ENCODE measurements at regions not wholly inside any gene's neighbourhood (a gene's known extent, or its start where the extent isn't known, plus 50 kb on each side); places are given as distances from the start of the nearest gene placed in this dataset.
"Not testable (repeated sequence)": the region's sequence is repeated elsewhere in the genome, so short reads cannot be mapped to it uniquely, and the experiment has no call there.

- ATAC-seq (no peak), DNase-seq (no peak)
- H3K4me1 Mint-ChIP-seq: no peaks in the 10 kb centered on the region
- no peak overlapping the region for H3K27ac Mint-ChIP-seq
- POLR2A ChIA-PET: no interaction called here
- no peaks in the 10 kb centered on the region for H3K27me3 Mint-ChIP-seq
- no peaks in the 10 kb centered on the region for H3K36me3 Mint-ChIP-seq
- peaks cover 0 to 15% (median 6%) of the 10 kb centered on the region in 9 donors for H3K9me3 Mint-ChIP-seq
- no peak overlapping the region for H3K4me3 Mint-ChIP-seq
Measured at GRCh38 chr13:67951431-67951830, 721.3 kb upstream of the PCDH9 start.

- DNase-seq (no peak), ATAC-seq (no peak)
- Mint-ChIP-seq H3K36me3 (no peaks in the 10 kb centered on the region), H3K27me3 (no peaks in the 10 kb centered on the region), H3K4me1 (no peaks in the 10 kb centered on the region), H3K27ac (no peak overlapping the region), H3K4me3 (no peak overlapping the region), H3K9me3 (peaks cover 0 to 7% (median 3%) of the 10 kb centered on the region in 9 donors)
- POLR2A ChIA-PET: no interaction called here
Measured at GRCh38 chr13:67950603-67951002, 720.5 kb upstream of the PCDH9 start.

GRCh38 chr13:67946131-67946530 lies 716.0 kb upstream of the PCDH9 start:
- ATAC-seq (no peak), DNase-seq (no peak)
- POLR2A ChIA-PET: no interaction called here
- no peak overlapping the region for H3K27ac Mint-ChIP-seq
- no peak overlapping the region for H3K4me3 Mint-ChIP-seq
- H3K4me1 Mint-ChIP-seq: no peaks in the 10 kb centered on the region
- H3K36me3 Mint-ChIP-seq: no peaks in the 10 kb centered on the region
- H3K27me3 Mint-ChIP-seq: no peaks in the 10 kb centered on the region
- peaks cover 3 to 14% (median 8%) of the 10 kb centered on the region in 9 donors for H3K9me3 Mint-ChIP-seq

- H3K4me1 Mint-ChIP-seq: no peaks in the 10 kb centered on the region
Measured at GRCh38 chr13:67943116-67943515, 713.0 kb upstream of the PCDH9 start.

GRCh38 chr13:67935626-67936025 lies 705.5 kb upstream of the PCDH9 start:
- POLR2A ChIA-PET: no interaction called here
- H3K36me3 Mint-ChIP-seq: no peaks in the 10 kb centered on the region
- no peaks in the 10 kb centered on the region for H3K27me3 Mint-ChIP-seq
- peaks cover 0 to 13% (median 6%) of the 10 kb centered on the region in 9 donors for H3K9me3 Mint-ChIP-seq
- ATAC-seq (no peak), DNase-seq (no peak)
- H3K27ac Mint-ChIP-seq: no peak overlapping the region
- H3K4me1 Mint-ChIP-seq: no peaks in the 10 kb centered on the region
- H3K4me3 Mint-ChIP-seq: no peak overlapping the region

More at GRCh38 chr13:67943116-67943515, 713.0 kb upstream of the PCDH9 start:
- DNase-seq (no peak), ATAC-seq (no peak)
- no peak overlapping the region for H3K27ac Mint-ChIP-seq
- H3K4me3 Mint-ChIP-seq: no peak overlapping the region
- H3K27me3 Mint-ChIP-seq: no peaks in the 10 kb centered on the region
- H3K36me3 Mint-ChIP-seq: no peaks in the 10 kb centered on the region
- H3K9me3 Mint-ChIP-seq: peaks cover 4 to 25% (median 8%) of the 10 kb centered on the region in 9 donors
- POLR2A ChIA-PET: no interaction called here

- H3K27me3 Mint-ChIP-seq: no peaks in the 10 kb centered on the region
- POLR2A ChIA-PET: no interaction called here
- no peak for DNase-seq
Measured at GRCh38 chr13:67934617-67935330, 704.6 kb upstream of the PCDH9 start.

GRCh38 chr13:67932991-67933390 lies 702.9 kb upstream of the PCDH9 start:
- Mint-ChIP-seq H3K9me3 (peaks cover 0 to 7% (median 0%) of the 10 kb centered on the region in 9 donors), H3K27ac (no peak overlapping the region), H3K36me3 (no peaks in the 10 kb centered on the region), H3K4me1 (no peaks in the 10 kb centered on the region), H3K4me3 (no peak overlapping the region), H3K27me3 (no peaks in the 10 kb centered on the region)
- DNase-seq: no peak
- POLR2A ChIA-PET: no interaction called here
- no peak for ATAC-seq

More at GRCh38 chr13:67934617-67935330, 704.6 kb upstream of the PCDH9 start:
- peaks cover 0 to 13% (median 6%) of the 10 kb centered on the region in 9 donors for H3K9me3 Mint-ChIP-seq
- no peak for ATAC-seq
- H3K27ac Mint-ChIP-seq: no peak overlapping the region
- H3K4me3 Mint-ChIP-seq: no peak overlapping the region
- no peaks in the 10 kb centered on the region for H3K4me1 Mint-ChIP-seq
- H3K36me3 Mint-ChIP-seq: no peaks in the 10 kb centered on the region

GRCh38 chr13:67917291-67917987 lies 687.3 kb upstream of the PCDH9 start:
- DNase-seq: no peak
- no peaks in the 10 kb centered on the region for H3K27me3 Mint-ChIP-seq
- POLR2A ChIA-PET: no interaction called here
- H3K4me3 Mint-ChIP-seq: no peak overlapping the region
- ATAC-seq: no peak
- H3K4me1 Mint-ChIP-seq: no peaks in the 10 kb centered on the region
- peaks cover 0 to 6% (median 0%) of the 10 kb centered on the region in 3 donors for H3K36me3 Mint-ChIP-seq
- peaks cover 5 to 19% (median 9%) of the 10 kb centered on the region in 9 donors for H3K9me3 Mint-ChIP-seq
- H3K27ac Mint-ChIP-seq: no peak overlapping the region

- H3K4me1 Mint-ChIP-seq: no peaks in the 10 kb centered on the region
- ATAC-seq: no peak
- peaks cover 5 to 19% (median 9%) of the 10 kb centered on the region in 9 donors for H3K9me3 Mint-ChIP-seq
- no peak overlapping the region for H3K4me3 Mint-ChIP-seq
- no peaks in the 10 kb centered on the region for H3K27me3 Mint-ChIP-seq
- H3K36me3 Mint-ChIP-seq: peaks cover 0 to 6% (median 0%) of the 10 kb centered on the region in 3 donors
- no peak for DNase-seq
- POLR2A ChIA-PET: no interaction called here
- H3K27ac Mint-ChIP-seq: no peak overlapping the region
Measured at GRCh38 chr13:67916650-67917049, 686.5 kb upstream of the PCDH9 start.

- DNase-seq (no peak), ATAC-seq (no peak)
- H3K27ac Mint-ChIP-seq: no peak overlapping the region
- H3K4me1 Mint-ChIP-seq: no peaks in the 10 kb centered on the region
- no peak overlapping the region for H3K4me3 Mint-ChIP-seq
- H3K27me3 Mint-ChIP-seq: no peaks in the 10 kb centered on the region
- H3K9me3 Mint-ChIP-seq: peaks cover 6 to 25% (median 10%) of the 10 kb centered on the region in 9 donors
- H3K36me3 Mint-ChIP-seq: peaks cover 0 to 6% (median 0%) of the 10 kb centered on the region in 3 donors
- POLR2A ChIA-PET: no interaction called here
Measured at GRCh38 chr13:67914535-67914934, 684.4 kb upstream of the PCDH9 start.

GRCh38 chr13:67902960-67903359 lies 672.8 kb upstream of the PCDH9 start:
- H3K27me3 Mint-ChIP-seq, H3K4me1 Mint-ChIP-seq, ATAC-seq, H3K4me3 Mint-ChIP-seq, H3K27ac Mint-ChIP-seq, DNase-seq, H3K36me3 Mint-ChIP-seq, POLR2A ChIA-PET: not testable (repeated sequence)
- H3K9me3 Mint-ChIP-seq: peaks cover 7 to 71% (median 40%) of the 10 kb centered on the region in 9 donors

- Mint-ChIP-seq H3K36me3 (no peaks in the 10 kb centered on the region), H3K27me3 (no peaks in the 10 kb centered on the region), H3K4me1 (no peaks in the 10 kb centered on the region), H3K4me3 (no peak overlapping the region), H3K27ac (no peak overlapping the region), H3K9me3 (peaks cover 3 to 20% (median 6%) of the 10 kb centered on the region in 9 donors)
- POLR2A ChIA-PET: no interaction called here
- no peak for DNase-seq
- ATAC-seq: no peak
Measured at GRCh38 chr13:67880916-67881315, 650.8 kb upstream of the PCDH9 start.

- H3K36me3 Mint-ChIP-seq: no peaks in the 10 kb centered on the region
- POLR2A ChIA-PET: no interaction called here
- H3K4me1 Mint-ChIP-seq: no peaks in the 10 kb centered on the region
- no peak for ATAC-seq
- H3K9me3 Mint-ChIP-seq: peaks cover 0 to 15% (median 6%) of the 10 kb centered on the region in 9 donors
- no peak for DNase-seq
- no peak overlapping the region for H3K4me3 Mint-ChIP-seq
- no peak overlapping the region for H3K27ac Mint-ChIP-seq
- H3K27me3 Mint-ChIP-seq: no peaks in the 10 kb centered on the region
Measured at GRCh38 chr13:67878376-67878775, 648.2 kb upstream of the PCDH9 start.

Data from naive thymus-derived CD8-positive, alpha-beta T cell (primary cell).